Inflammatory macrophage (primary cell): ENCODE measurements at regions not wholly inside any gene's neighbourhood (a gene's known extent, or its start where the extent isn't known, plus 50 kb on each side); places are given as distances from the start of the nearest gene placed in this dataset.
"Not testable (repeated sequence)": the region's sequence is repeated elsewhere in the genome, so short reads cannot be mapped to it uniquely, and the experiment has no call there.

Experiments
- DNase-seq, 2 donors: peaks; one replicate each; pipeline ENCODE4 v3.0.0-alpha.2; 2020 to 2022

- no peak for DNase-seq
These were observed 80.0 kb downstream of the SHOX2 start for GRCh38 chr3:158026236-158026635.

DNA sequence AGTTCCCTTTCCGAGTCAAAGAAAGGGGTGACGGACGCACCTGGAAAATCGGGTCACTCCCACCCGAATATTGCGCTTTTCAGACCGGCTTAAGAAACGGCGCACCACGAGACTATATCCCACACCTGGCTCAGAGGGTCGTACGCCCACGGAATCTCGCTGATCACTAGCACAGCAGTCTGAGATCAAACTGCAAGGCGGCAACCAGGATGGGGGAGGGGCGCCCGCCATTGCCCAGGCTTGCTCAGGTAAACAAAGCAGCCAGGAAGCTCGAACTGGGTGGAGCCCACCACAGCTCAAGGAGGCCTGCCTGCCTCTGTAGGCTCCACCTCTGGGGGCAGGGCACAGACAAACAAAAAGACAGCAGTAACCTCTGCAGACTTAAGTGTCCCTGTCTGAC lies 86.3 kb downstream of the SHOX2 start:
- DNase-seq: not testable (repeated sequence)

- DNase-seq: no peak
These were observed 87.8 kb downstream of the SHOX2 start for GRCh38 chr3:158018462-158018861.

- DNase-seq: no peak
These were observed 93.3 kb downstream of the SHOX2 start for GRCh38 chr3:158012901-158013300.

DNA sequence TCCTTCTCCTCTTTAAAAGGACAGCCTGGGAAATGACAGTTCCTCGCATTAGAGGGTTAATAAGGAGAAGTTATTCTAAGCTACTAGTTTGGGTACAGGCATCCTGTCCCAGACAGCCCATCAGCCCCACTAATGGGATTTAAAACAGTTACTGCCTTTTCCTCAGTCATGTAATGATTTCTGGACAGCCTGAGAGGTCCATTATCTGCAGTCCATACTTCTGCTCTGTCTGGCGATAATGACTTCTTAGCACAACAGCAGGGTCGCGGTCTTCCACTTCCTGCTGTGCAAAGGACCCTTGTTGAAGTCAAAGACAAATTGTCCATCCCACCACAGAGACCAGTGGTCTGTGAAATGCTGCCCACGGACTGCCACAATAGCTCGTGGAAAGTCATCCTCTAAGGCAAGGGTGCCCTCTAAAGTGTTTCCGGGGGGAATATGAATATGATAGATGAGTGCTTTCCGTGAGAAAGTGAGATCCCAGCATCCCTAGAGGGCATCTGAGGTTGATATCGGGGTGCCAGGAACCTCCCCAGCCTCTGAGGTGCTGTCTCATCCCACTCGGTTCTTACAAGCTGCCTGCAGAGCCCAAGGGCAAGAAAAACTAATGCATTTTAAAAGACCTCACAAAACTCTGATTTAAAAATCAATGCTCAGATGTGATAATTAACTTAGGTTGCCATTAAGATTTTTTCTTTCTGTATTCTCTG lies 100.7 kb downstream of the SHOX2 start:
- DNase-seq: no peak

- DNase-seq: no peak
These were observed 107.0 kb downstream of the SHOX2 start for GRCh38 chr3:157999246-157999645.

GRCh38 chr3:157982359-157982758 lies 123.9 kb downstream of the SHOX2 start:
- DNase-seq: no peak

GRCh38 chr3:157981819-157982218 lies 124.4 kb downstream of the SHOX2 start:
- no peak for DNase-seq

DNA sequence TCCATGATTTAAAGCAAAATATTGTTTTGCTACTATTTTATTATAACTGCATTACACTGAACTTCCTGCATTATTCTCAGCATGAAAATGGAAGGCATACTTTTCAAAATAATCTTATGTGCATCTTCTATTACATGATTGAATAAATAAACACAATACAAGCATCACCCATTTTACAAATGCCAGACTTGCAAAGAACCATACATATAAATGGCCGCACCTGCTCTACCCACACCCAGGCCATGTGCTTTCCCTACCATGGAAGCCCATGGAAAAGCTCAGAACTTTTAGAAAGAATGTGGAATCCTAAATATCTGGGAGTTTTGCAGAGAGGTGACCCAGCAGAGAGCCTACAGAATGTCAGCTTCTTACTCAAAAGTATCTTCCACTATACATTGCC lies 127.2 kb downstream of the SHOX2 start:
- no peak for DNase-seq

DNA sequence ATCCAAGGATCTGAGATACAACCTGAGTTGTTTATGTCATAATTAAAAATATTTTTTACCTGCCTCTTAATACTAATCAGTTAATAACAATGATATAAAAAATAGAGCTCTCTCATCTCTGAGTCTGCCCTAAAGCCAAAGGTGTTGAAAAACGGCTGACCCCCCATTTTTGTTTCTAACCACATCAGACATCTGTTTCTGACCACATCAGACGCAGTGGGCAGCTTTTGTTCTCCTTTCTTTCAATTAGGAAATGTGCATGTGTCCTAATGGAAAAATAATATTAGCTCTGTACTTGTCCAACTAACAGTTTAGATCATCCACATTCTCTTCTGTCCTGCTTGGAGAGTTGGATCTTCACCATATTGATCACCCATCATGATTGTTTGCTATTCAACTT lies 144.6 kb downstream of the SHOX2 start:
- DNase-seq: no peak

- DNase-seq: no peak
These were observed 147.8 kb downstream of the SHOX2 start for GRCh38 chr3:157958457-157958856.

DNA sequence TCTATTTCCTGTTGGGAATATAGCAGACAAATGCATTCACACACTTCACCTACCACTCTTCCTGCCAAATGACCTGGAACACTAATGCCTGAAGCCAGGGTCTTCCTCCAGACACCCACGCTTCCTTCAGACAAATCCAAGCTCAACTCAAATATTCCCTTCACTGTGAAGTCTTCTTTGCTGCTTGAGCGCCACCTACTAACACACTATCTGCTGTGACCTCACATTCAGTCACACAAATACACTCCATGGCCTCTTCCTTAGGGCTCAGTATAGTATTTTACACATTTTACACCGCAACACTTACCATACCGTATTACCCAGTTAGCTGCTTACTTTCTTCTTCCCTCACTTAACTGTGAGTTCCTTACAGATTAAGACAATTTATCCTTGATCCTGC lies 149.4 kb downstream of the SHOX2 start:
- DNase-seq: no peak

- DNase-seq: no peak
These were observed 150.0 kb downstream of the SHOX2 start for GRCh38 chr3:157956176-157956575.

- DNase-seq: no peak
These were observed 152.7 kb downstream of the SHOX2 start for GRCh38 chr3:157953565-157953964.

DNA sequence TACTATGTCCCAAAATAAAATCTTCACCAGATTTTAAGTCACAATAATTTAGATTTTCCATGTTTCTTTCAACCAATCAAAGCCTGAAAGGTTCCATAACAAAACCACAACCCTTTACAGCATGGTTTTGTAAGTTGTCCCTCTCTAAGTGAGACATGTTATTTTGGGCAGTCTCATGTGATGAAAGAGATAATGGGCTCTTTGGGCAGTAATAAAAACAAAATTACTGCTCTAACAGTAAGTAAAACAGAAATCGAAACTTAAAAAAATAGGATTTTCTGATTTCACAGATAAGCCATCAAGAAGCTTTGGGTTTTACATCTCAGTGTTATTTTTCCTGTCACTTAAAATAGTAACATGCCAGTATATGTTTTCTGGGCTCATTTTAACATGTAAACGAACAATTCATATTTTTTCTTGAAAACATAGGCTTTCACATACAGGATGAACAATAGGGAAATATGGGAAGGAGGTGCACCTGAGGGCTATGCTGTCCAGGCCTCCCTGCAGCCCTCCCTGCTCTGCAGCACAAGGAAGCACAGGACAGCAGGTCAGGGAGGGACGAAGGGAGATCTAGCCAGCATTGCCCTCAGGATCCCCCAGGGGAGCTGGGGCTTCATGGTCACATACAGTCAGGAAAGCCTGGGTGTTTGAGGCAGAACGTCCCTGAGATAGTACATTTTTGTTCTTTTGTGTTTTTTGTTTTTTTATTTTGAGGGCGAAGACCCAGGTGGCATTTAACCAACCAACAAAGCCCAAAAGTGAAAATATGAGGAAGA lies 157.4 kb downstream of the SHOX2 start:
- DNase-seq: no peak

DNA sequence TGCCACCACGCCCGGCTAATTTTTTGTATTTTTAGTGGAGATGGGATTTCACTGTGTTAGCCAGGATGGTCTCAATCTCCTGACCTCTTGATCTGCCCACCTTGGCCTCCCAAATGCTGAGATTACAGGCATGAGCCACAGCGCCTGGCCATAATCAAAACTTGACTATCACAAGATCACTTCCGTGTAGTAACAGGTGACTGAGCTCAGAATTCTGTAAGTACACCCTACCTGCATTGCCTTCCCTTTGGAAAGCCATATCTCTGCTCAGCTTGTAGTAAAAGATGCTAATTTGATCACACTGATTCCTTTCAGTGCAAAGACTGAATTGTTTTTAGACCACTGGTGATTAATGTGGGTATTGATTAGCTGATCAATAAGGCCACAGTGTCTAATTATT lies 167.1 kb downstream of the SHOX2 start:
- no peak for DNase-seq

GRCh38 chr3:157938154-157938779 lies 168.0 kb downstream of the SHOX2 start:
- DNase-seq: no peak

- DNase-seq: no peak
These were observed 174.7 kb downstream of the SHOX2 start for GRCh38 chr3:157931517-157931916.

- no peak for DNase-seq
These were observed 176.0 kb downstream of the SHOX2 start for GRCh38 chr3:157930000-157930780.

- no peak for DNase-seq
These were observed 179.4 kb downstream of the SHOX2 start for GRCh38 chr3:157926822-157927221.

- no peak for DNase-seq
These were observed 183.6 kb downstream of the SHOX2 start for GRCh38 chr3:157922614-157923013.

DNA sequence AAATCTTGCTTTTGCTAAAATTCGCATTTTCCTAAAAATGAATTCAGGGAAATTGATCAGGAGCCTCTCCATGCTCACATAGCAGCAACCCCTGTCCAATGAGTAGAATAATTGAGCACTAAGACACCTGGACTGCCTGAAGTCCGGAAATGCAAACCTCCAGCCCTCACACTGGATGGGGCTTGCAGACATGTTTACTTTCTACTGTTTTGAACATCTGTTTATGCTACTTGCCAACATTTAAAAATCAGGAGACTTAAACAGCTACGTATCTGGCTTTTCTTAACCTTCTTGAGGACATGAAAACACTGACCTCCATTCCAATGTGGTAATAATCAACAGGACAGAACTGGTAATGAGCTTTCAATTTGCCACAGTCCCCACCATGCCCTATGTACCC lies 184.4 kb downstream of the SHOX2 start:
- no peak for DNase-seq
